Effector CD4-positive, alpha-beta T cell (primary cell): ENCODE measurements at regions not wholly inside any gene's neighbourhood (a gene's known extent, or its start where the extent isn't known, plus 50 kb on each side); places are given as distances from the start of the nearest gene placed in this dataset.

Experiments
- DNase-seq: peaks from one replicate; pipeline ENCODE4 v3.0.0-alpha.2; 2020

- DNase-seq = peak; percentile 46
Observed at GRCh38 chr4:36394352-36394903, 113.0 kb downstream of the DTHD1 start.

GRCh38 chr4:36399762-36400353 is 118.4 kb downstream of the DTHD1 start:
- peak; percentile 40 for DNase-seq

DNA sequence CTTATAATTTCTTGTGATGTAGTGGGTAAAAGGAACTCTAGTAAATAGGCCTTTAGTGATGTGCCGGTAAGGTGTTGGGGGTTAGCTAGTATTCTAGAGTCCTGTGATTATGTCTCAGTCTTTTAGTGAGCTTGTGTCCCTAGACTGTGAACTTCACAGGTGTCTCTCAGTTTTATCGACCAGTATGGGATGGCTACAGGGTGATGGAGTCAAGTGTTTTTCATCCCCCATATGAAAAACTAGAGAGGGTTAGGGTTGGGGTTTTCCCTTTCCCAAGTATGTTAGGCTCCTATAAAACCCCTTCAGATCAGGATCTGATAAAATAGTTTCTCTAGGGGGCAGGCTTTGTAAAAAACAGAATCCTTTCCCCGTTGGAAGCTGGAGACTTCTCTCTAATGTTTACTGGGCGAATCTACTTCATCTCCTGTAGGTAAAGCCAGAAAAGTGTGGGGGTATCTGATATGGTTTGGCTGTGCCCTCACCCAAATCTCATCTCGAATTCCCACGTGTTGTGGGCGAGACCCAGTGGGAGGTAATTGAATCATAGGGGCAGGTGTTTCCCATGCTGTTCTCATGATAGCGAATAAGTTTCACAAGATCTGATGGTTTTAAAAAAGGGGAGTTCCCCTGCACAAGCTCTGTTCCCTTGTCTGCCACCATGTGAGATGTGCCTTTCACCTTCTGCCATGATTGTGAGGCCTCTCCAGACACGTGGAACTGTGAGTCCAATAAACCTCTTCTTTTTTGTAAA is 120.8 kb downstream of the DTHD1 start:
- DNase-seq = no peak

GRCh38 chr4:36411338-36411737 is 129.9 kb downstream of the DTHD1 start:
- no peak for DNase-seq

- DNase-seq = no peak
Observed at GRCh38 chr4:36414248-36414647, 132.8 kb downstream of the DTHD1 start.

- DNase-seq = no peak
Observed at GRCh38 chr4:36417146-36417545, 135.7 kb downstream of the DTHD1 start.

DNA sequence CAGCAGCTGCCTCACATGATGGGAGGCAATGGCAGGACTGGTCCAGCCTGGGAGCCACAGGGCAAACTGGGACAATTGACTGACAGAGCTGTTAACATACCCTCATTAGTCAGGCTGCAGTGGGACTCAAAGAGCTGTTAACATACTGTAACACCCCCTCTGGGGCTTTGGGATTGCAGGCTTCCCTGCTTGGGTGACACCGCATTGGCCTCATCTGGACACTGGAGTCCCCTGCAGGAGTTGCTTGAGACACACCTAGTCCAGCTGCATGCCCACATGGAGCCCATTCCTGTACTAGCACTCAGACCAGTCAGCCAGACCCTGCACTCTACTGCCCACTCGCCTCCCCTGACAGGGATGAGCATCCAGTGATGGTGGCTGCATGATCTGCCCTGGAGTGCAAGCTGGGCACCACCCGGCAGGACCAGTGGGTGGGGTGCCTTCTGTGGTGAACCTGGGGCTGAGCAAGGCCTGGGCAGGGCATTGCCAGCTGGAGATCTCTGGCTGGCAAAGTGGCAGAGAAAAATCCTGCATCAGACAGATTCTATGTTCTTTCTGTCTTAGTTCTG is 138.8 kb downstream of the DTHD1 start:
- DNase-seq = no peak

GRCh38 chr4:36422607-36423006 is 141.2 kb downstream of the DTHD1 start:
- no peak for DNase-seq

DNA sequence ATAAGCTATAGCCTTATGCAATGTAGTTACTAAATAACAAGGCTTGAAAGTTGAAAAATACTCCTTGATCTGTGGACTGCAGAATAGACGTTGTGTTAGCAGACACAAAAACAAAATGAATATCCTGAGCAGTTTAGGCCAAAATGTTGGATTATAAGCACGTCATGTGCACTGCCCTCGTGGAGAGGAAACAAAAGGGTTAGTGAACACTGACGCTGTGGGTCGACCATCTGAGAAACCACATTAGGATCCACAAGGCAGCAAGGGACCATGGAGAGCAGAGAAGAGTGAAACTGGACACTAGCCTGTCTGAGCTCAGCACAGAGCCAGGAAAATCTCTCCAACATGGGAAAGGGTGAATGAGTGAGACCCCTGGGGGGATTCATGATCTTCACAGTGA is 145.3 kb downstream of the DTHD1 start:
- DNase-seq = no peak

DNA sequence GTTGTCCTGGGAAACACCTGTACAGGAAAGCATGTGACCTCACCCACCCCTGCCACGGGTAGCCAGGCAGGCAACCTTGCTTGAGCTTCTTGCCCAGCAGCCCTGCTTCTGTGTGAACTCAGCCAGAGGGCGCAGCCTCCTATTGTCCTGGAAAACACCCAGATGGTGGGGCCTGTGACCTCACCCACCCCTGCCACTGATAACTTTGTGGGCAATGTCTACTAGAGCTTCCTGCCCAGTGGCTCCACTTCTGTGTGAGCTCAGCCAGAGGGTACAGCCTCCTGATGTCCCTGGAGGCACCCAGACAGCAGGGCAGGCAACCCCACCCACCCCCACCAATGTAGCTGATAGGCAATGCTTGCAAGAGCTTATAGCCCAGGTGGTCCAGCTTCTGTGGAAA is 146.3 kb downstream of the DTHD1 start:
- no peak for DNase-seq

- DNase-seq = no peak
Observed at GRCh38 chr4:36432586-36432985, 151.2 kb downstream of the DTHD1 start.

DNA sequence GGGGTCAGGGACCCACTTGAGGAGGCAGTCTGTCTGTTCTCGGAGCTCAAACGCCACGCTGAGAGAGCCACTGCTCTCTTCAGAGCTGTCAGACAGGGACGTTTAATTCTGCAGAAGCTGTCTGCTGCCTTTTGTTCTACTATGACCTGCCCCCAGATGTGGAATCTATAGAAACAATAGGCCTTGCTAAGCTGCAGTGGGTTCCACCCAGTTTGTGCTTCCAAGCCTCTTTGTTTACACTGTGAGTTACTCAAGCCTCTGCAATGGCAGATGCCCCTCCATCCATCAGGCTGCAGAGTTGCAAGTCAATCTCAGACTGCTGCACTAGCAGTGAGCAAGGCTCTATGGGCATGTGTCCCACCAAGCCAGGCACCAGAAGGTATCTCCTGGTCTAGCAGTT is 158.1 kb downstream of the DTHD1 start:
- no peak for DNase-seq

DNA sequence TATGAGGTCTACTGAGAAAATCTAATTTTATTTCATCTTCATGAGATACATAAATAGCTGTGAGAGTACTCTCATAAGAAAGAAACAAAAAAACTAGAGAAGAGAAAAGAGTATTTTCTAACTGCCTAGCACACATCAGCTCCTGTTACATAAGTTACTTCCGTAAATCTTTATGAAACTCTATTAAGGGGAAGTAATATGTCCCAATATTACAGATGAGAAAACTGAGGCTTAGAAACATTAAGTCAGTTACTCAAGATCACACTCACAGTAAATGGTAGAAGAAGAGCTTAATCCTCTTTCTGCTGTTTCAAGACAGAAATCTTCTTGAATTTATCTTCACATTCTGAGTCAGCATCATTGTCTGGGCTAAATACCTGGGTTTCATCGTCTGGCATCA is 164.1 kb downstream of the DTHD1 start:
- DNase-seq = no peak

DNA sequence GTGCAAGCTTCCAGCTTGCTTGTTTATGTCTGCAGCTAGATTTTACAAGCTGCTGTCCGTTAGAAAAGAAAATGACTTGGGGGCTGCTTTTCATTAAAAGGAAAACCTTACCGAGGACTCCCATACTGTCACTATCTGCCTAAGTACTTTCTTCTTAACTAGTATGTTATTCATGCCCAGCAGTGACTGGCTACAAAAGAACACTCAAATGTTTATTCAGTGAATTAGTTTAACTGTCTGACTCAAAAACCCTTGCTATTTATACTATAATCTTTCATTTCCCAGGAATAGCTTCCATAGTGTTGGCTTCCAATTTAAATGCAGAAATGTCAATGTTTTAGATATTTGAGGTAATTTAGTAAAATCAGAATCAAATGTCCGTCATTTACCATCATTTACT is 164.9 kb downstream of the DTHD1 start:
- no peak for DNase-seq

- no peak for DNase-seq
Observed at GRCh38 chr4:36461344-36461743, 179.9 kb downstream of the DTHD1 start.

DNA sequence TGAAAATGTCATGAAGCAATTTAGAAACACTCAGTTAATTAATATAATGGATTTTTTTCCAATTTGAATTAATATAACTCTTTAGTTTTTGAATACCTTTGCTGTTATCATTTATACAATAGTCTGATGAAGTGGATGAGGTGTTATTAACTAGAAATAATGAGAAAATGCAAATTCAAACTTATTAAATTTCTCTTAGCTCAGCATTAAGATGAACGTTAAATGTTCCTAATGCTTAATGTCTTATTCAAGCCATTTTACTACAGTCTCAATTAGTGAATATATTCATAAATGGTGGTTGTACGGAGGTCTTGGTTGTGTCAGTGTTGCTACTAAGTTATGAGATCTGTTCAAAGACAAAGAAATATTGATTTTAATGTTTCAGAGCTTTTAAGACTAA is 186.3 kb downstream of the DTHD1 start:
- no peak for DNase-seq

GRCh38 chr4:36471903-36472302 is 190.5 kb downstream of the DTHD1 start:
- DNase-seq = no peak

GRCh38 chr4:36476135-36476534 is 194.7 kb downstream of the DTHD1 start:
- DNase-seq = no peak

- DNase-seq = no peak
Observed at GRCh38 chr4:36477861-36478260, 196.4 kb downstream of the DTHD1 start.

DNA sequence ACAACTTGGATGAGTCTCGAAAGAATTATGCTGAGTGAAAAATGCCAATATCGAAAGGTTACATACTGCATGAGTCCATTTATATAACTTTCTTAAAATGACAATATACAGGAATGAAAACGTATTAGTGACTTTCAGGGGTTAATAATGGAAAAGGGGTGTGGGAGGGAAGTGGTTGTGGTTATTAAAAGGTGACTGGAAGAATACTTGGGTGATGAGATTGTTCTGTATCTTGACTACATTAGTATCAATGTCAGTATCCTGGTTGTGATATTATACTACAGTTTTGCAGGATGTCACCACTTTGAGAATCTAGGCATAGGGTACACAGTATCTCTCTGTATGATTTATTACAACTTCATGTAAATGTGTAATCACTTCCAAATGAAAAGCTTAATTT is 204.5 kb downstream of the DTHD1 start:
- DNase-seq = no peak

DNA sequence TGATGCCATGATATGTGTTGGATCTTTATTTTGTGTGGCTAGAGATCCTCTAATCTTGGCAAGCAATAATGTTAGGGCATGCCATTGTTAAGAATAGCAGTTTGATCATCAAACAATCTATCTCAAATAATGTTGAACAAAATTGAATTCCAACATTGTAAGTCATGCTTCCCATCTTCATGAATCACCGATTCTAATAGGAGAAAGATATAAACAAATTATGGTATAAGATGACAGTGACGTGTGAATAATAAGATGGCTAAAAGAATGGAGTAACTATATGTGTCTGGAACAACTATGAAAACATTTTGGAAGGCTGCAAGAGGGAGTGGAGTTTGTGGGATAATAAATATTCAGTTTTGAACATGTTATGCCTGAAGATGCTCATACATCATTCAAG is 208.4 kb downstream of the DTHD1 start:
- no peak for DNase-seq

DNA sequence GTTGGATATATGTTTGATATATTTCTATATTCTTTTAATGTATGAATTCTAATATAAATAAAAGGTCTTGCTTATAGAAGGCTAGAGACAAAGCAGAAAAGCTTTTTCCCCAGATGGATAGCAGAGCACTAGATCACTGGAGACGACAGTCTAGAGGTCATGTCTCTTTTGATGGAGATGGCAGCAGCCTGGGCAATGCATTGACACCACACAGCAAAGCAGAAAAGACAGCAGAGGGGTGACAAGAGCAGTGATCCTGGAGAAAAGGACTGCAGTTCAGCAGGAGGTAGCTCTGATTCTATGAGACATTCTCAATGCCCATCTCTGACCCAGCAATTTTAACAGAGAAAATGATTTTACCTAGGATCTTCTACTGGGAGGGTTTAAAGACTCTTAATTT is 210.6 kb downstream of the DTHD1 start:
- DNase-seq = no peak

- no peak for DNase-seq
Observed at GRCh38 chr4:36492590-36492989, 211.2 kb downstream of the DTHD1 start.

DNA sequence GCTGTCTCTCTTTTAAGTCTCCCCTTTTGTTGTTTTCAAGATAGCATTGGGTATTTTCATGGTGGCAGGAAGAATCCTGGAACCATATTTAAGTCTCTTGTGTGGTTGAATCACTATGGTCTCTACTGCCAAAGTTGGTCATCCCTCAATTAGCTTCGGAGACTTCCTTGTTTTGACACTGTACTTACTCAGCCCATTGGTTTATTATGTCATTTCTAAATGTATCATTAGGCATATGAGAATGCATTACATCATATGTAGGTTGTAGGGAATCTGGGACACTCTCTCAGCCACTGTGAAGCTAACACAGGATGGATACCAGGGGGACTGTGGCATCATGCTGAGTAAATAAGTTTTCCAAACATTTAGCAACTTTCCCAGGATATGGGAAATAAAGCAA is 211.8 kb downstream of the DTHD1 start:
- DNase-seq = no peak
